Upper lobe of left lung (tissue), 4 donors: ENCODE measurements at regions not wholly inside any gene's neighbourhood (a gene's known extent, or its start where the extent isn't known, plus 50 kb on each side); places are given as distances from the start of the nearest gene placed in this dataset.

Source experiments
- EP300 ChIP-seq, 4 donors: sonication (generic); formaldehyde crosslinking; IDR thresholded peaks; one replicate each; pipeline ENCODE4 v1.5.1; 2017; ENCODE audit warnings: antibody characterized with exemption in 4 of 4, control low read depth in 2 of 4
- TF ChIP-seq, protein P1 (sequence below), 6 experiments: fragments of 450-650 bp in 4 of 6; fragments of 200-600 bp in 2 of 6; sonication (generic) in 2 of 6; IDR thresholded peaks; one replicate each; pipeline ENCODE4 v1.5.1; 2016 to 2019; ENCODE audit warnings: antibody characterized with exemption in 6 of 6

DNA sequence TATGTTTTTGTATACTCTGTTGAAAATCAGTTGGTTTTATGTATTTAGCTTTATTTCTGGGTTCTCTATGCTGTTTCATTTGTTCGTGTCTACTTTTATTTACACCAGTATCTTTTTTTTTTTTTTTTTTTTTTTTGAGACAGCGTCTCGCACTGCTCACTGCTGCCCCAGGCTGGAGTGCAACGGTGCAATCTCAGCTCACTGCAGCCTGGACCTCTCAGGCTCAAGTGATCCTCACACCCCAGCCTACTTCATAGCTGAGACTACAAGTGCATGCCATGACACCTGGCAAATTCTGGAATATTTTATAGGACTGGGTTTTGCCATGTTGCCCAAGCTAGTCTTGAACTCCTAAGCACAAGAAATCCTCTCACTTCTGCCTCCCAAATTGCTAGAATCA, 869.4 kb upstream of the CDH6 start:
- TF ChIP-seq, protein P1, sequence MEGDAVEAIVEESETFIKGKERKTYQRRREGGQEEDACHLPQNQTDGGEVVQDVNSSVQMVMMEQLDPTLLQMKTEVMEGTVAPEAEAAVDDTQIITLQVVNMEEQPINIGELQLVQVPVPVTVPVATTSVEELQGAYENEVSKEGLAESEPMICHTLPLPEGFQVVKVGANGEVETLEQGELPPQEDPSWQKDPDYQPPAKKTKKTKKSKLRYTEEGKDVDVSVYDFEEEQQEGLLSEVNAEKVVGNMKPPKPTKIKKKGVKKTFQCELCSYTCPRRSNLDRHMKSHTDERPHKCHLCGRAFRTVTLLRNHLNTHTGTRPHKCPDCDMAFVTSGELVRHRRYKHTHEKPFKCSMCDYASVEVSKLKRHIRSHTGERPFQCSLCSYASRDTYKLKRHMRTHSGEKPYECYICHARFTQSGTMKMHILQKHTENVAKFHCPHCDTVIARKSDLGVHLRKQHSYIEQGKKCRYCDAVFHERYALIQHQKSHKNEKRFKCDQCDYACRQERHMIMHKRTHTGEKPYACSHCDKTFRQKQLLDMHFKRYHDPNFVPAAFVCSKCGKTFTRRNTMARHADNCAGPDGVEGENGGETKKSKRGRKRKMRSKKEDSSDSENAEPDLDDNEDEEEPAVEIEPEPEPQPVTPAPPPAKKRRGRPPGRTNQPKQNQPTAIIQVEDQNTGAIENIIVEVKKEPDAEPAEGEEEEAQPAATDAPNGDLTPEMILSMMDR (IDR thresholded peaks at IDR 0.05), result no peak
- TF ChIP-seq EP300 (IDR thresholded peaks at IDR 0.05), result no peak
